SH-SY5Y (cell line): ENCODE measurements at regions not wholly inside any gene's neighbourhood (a gene's known extent, or its start where the extent isn't known, plus 50 kb on each side); places are given as distances from the start of the nearest gene placed in this dataset.

Experiments used
- GATA2 ChIP-seq: IDR thresholded peaks from 2 replicates; pipeline ENCODE4 v1.6.1; 2011; ENCODE audit warnings: mild to moderate bottlenecking, low read depth, low read length
- GATA3 ChIP-seq: IDR thresholded peaks from 2 replicates; pipeline ENCODE4 v1.6.1; 2011; ENCODE audit warnings: low read depth, mild to moderate bottlenecking, low read length, moderate library complexity

GRCh38 chr12:124470806-124471205, 96.6 kb downstream of the NCOR2 start:
- no peak for TF ChIP-seq GATA2
- no peak for TF ChIP-seq GATA3
